Colonic mucosa (tissue), 4 donors: ENCODE measurements at regions not wholly inside any gene's neighbourhood (a gene's known extent, or its start where the extent isn't known, plus 50 kb on each side); places are given as distances from the start of the nearest gene placed in this dataset.

Experiments
- DNase-seq: peaks from one replicate; pipeline ENCODE4 v3.0.0-alpha.2; 2020
- H3K27ac ChIP-seq: fragments of 200-600 bp; one replicate; pipeline ENCODE4 v1.8.0; 2021
- H3K27me3 ChIP-seq: fragments of 200-600 bp; one replicate; pipeline ENCODE4 v1.8.0; 2021
- H3K36me3 ChIP-seq: fragments of 200-600 bp; one replicate; pipeline ENCODE4 v1.8.0; 2021
- H3K4me1 ChIP-seq: fragments of 200-600 bp; one replicate; pipeline ENCODE4 v1.8.0; 2021; ENCODE audit warnings: mild to moderate bottlenecking
- H3K4me3 ChIP-seq: fragments of 200-600 bp; one replicate; pipeline ENCODE4 v1.8.0; 2021
- H3K9ac ChIP-seq, 2 donors: one replicate each; pipeline ENCODE4 v1.7.0; 2013; ENCODE audit warnings: control low read depth in 2 of 2, low read depth in 2 of 2, low read length in 2 of 2
- H3K9me3 ChIP-seq: fragments of 200-600 bp; one replicate; pipeline ENCODE4 v1.8.0; 2021
- CTCF ChIP-seq: fragments of 200-600 bp; IDR thresholded peaks from one replicate; pipeline ENCODE4 v1.8.0; 2022; ENCODE audit warnings: antibody characterized with exemption, mild to moderate bottlenecking
- intact Hi-C: fragments of 100-400 bp; cut with DNase I; formaldehyde crosslinking; loops from one replicate; pipeline ENCODE4 v1.14.1; 2022
- donor health status: healthy.
- donor health status: DM: no; HTN: no; CAD: no.
- donor health status: DM: no; HTN: no; CAD: no.

- no peaks in the 10 kb centered on the region for H3K36me3 ChIP-seq
- H3K27me3 ChIP-seq, result no peaks in the 10 kb centered on the region
- no peak overlapping the region for H3K27ac ChIP-seq
- no peaks in the 10 kb centered on the region for H3K4me1 ChIP-seq
- intact Hi-C loops, result no loop called here
- H3K9me3 ChIP-seq, result no peaks in the 10 kb centered on the region
- no peak overlapping the region for H3K4me3 ChIP-seq
- TF ChIP-seq CTCF, result no peak
- no peak overlapping the region for H3K9ac ChIP-seq
- DNase-seq, result no peak
Measured at GRCh38 chr7:131087756-131088658, 239.7 kb upstream of the MKLN1 start.

GRCh38 chr7:131090188-131090587 lies 237.5 kb upstream of the MKLN1 start:
- Histone ChIP-seq H3K27me3 (no peaks in the 10 kb centered on the region), H3K4me1 (no peaks in the 10 kb centered on the region)

GRCh38 chr7:131090886-131091692 lies 236.6 kb upstream of the MKLN1 start:
- intact Hi-C loops, result no loop called here
- TF ChIP-seq CTCF, result no peak

More at GRCh38 chr7:131090188-131090587, 237.5 kb upstream of the MKLN1 start:
- Histone ChIP-seq H3K4me3 (no peak overlapping the region), H3K9ac (no peak overlapping the region), H3K27ac (no peak overlapping the region), H3K9me3 (no peaks in the 10 kb centered on the region), H3K36me3 (no peaks in the 10 kb centered on the region)
- no peak for DNase-seq
- intact Hi-C loops, result no loop called here
- no peak for TF ChIP-seq CTCF

GRCh38 chr7:131094685-131095084 lies 233.0 kb upstream of the MKLN1 start:
- DNase-seq, result no peak
- H3K4me1 ChIP-seq, result no peaks in the 10 kb centered on the region

More at GRCh38 chr7:131090886-131091692, 236.6 kb upstream of the MKLN1 start:
- Histone ChIP-seq H3K27ac (no peak overlapping the region), H3K36me3 (no peaks in the 10 kb centered on the region), H3K27me3 (no peaks in the 10 kb centered on the region), H3K9me3 (no peaks in the 10 kb centered on the region), H3K9ac (no peak overlapping the region), H3K4me1 (no peaks in the 10 kb centered on the region), H3K4me3 (no peak overlapping the region)
- DNase-seq, result no peak

More at GRCh38 chr7:131094685-131095084, 233.0 kb upstream of the MKLN1 start:
- Histone ChIP-seq H3K36me3 (no peaks in the 10 kb centered on the region), H3K9me3 (no peaks in the 10 kb centered on the region), H3K9ac (no peak overlapping the region), H3K27me3 (no peaks in the 10 kb centered on the region), H3K4me3 (no peak overlapping the region), H3K27ac (no peak overlapping the region)
- TF ChIP-seq CTCF, result no peak
- intact Hi-C loops, result no loop called here
